GM12878 (cell line): ENCODE measurements at regions not wholly inside any gene's neighbourhood (a gene's known extent, or its start where the extent isn't known, plus 50 kb on each side); places are given as distances from the start of the nearest gene placed in this dataset.

ENCODE experiments used
- ATAC-seq: fragments of 200-7000 bp; cut with Tn5 transposase; 3 replicates; pipeline ENCODE4 v1.9.1; 2020; ENCODE audit warnings: mild to moderate bottlenecking, moderate library complexity
- BruUV-seq: library from RNA; stranded (reverse); fragments of 400-500 nt; replicated peaks from 2 replicates; lab custom pipeline; 2021; lab: Mats Ljungman, UMichigan
- CTCF ChIA-PET: fragments of 300-600 bp; sonication (Branson Sonifier 250); formaldehyde crosslinking; extraction: SDS; loops from one replicate; lab custom pipeline; 2021; ENCODE audit warnings: inconsistent platforms; lab: Yijun Ruan, JAX
- POLR2A ChIA-PET: fragments of 350-600 bp; formaldehyde crosslinking; extraction: SDS; loops from one replicate; lab custom pipeline; 2021; ENCODE audit warnings: inconsistent platforms; lab: Charles Lee
- RAD21 ChIA-PET: fragments of 300-600 bp; sonication (Branson Sonifier 250); formaldehyde crosslinking; loops from one replicate; lab custom pipeline; 2023; ENCODE audit warnings: antibody characterized with exemption; ENCODE audit not compliant: unreplicated experiment; lab: Charles Lee
- SMC1A ChIA-PET: fragments of 300-600 bp; sonication (Branson Sonifier 250); formaldehyde crosslinking; loops from one replicate; lab custom pipeline; 2023; ENCODE audit not compliant: unreplicated experiment, uncharacterized antibody; lab: Charles Lee
- DNase-seq: peaks from one replicate; pipeline ENCODE4 v3.0.0-alpha.2; 2011; ENCODE audit warnings: low read depth, low spot score
- FAIRE-seq: peaks from 3 replicates; lab custom pipeline; 2011; peaks lifted over from hg19 to GRCh38; lab: Jason Lieb, UNC
- H2AFZ ChIP-seq: 2 replicates; pipeline ENCODE4 v1.6.0; 2011; ENCODE audit warnings: low read depth, low read length, control low read depth; ENCODE audit not compliant: control insufficient read depth
- H3K27ac ChIP-seq: 2 replicates; pipeline ENCODE4 v1.5.1; 2011; ENCODE audit warnings: control low read depth; ENCODE audit not compliant: control insufficient read depth, insufficient read depth
- H3K27me3 ChIP-seq, 2 experiments: replicated peaks in 1 of 2; 2 replicates each; pipeline versions ENCODE4 v1.6.0 to v1.6.1; 2011; ENCODE audit warnings: low read length in 1 of 2; ENCODE audit not compliant: control insufficient read depth in 2 of 2, insufficient read depth in 2 of 2
- H3K36me3 ChIP-seq, 2 experiments: 2 replicates each; pipeline ENCODE4 v1.5.1; 2011; ENCODE audit warnings: low read length in 1 of 2; ENCODE audit not compliant: control insufficient read depth in 2 of 2, insufficient read depth in 2 of 2
- H3K4me1 ChIP-seq: 2 replicates; pipeline ENCODE4 v1.6.1; 2011; ENCODE audit warnings: mild to moderate bottlenecking, low read length, moderate library complexity, mixed read lengths; ENCODE audit not compliant: control insufficient read depth, insufficient read depth
- H3K4me2 ChIP-seq: 2 replicates; pipeline ENCODE4 v1.6.0; 2011; ENCODE audit warnings: control low read depth; ENCODE audit not compliant: control insufficient read depth, insufficient read depth
- H3K4me3 ChIP-seq: fragments of 200-600 bp; sonication (generic); 2 replicates; pipeline ENCODE4 v1.5.1; 2016
- H3K79me2 ChIP-seq: 2 replicates; pipeline ENCODE4 v1.6.0; 2011; ENCODE audit warnings: low read length; ENCODE audit not compliant: control insufficient read depth, insufficient read depth
- H3K9ac ChIP-seq: 2 replicates; pipeline ENCODE4 v1.8.0; 2011; ENCODE audit warnings: low read length, control low read depth, mixed read lengths; ENCODE audit not compliant: control insufficient read depth, insufficient read depth
- H3K9me3 ChIP-seq: replicated peaks from 3 replicates; pipeline ENCODE4 v1.5.1; 2011; ENCODE audit warnings: mild to moderate bottlenecking, low read length; ENCODE audit not compliant: control insufficient read depth, insufficient read depth
- H4K20me1 ChIP-seq: 2 replicates; pipeline ENCODE4 v1.6.0; 2011; ENCODE audit not compliant: control insufficient read depth, insufficient read depth
- BMI1 ChIP-seq: fragments of 450-650 bp; IDR thresholded peaks from 2 replicates; pipeline ENCODE4 v1.6.1; 2016; ENCODE audit warnings: mild to moderate bottlenecking, moderate library complexity, borderline replicate concordance
- CHD1 ChIP-seq: IDR thresholded peaks from 2 replicates; pipeline ENCODE4 v1.6.1; 2012; ENCODE audit warnings: low read depth, low read length, improper control_type of control experiment
- CHD2 ChIP-seq: IDR thresholded peaks from 2 replicates; pipeline ENCODE4 v1.6.1; 2011; ENCODE audit warnings: low read depth, low read length, improper control_type of control experiment, borderline replicate concordance
- EP300 ChIP-seq, 2 experiments: fragments of 150-350 bp in 1 of 2; IDR thresholded peaks; 2 replicates each; pipeline ENCODE4 v1.6.1; 2011 to 2012; ENCODE audit warnings: low read depth in 2 of 2, low read length in 2 of 2, borderline replicate concordance in 1 of 2, improper control_type of control experiment in 1 of 2, inconsistent platforms in 1 of 2; ENCODE audit not compliant: control insufficient read depth in 1 of 2
- HDAC6 ChIP-seq: fragments of 200-600 bp; sonication (generic); IDR thresholded peaks from one replicate; pipeline ENCODE4 v1.8.0; 2017; ENCODE audit warnings: antibody characterized with exemption; ENCODE audit not compliant: unreplicated experiment
- KLF5 ChIP-seq: fragments of 450-650 bp; IDR thresholded peaks from 2 replicates; pipeline ENCODE4 v1.6.1; 2014; ENCODE audit warnings: mild to moderate bottlenecking; ENCODE audit not compliant: partially characterized antibody
- MLLT1 ChIP-seq: fragments of 450-650 bp; IDR thresholded peaks from 2 replicates; pipeline ENCODE4 v1.6.1; 2016; ENCODE audit warnings: mild to moderate bottlenecking
- POLR2AphosphoS2 ChIP-seq: IDR thresholded peaks from 2 replicates; pipeline ENCODE4 v1.6.1; 2011; ENCODE audit warnings: low read depth, mild to moderate bottlenecking, low read length, improper control_type of control experiment, moderate library complexity
- SIN3A ChIP-seq: IDR thresholded peaks from 2 replicates; pipeline ENCODE4 v1.6.1; 2012; ENCODE audit warnings: low read depth, low read length, improper control_type of control experiment
- SMAD1 ChIP-seq: fragments of 450-650 bp; IDR thresholded peaks from 2 replicates; pipeline ENCODE4 v1.6.1; 2018; ENCODE audit warnings: mild to moderate bottlenecking, low read depth; ENCODE audit not compliant: partially characterized antibody
- SUPT20H ChIP-seq: IDR thresholded peaks from 2 replicates; pipeline ENCODE4 v1.6.1; 2011; ENCODE audit warnings: low read depth, mild to moderate bottlenecking, low read length, moderate library complexity, borderline replicate concordance; ENCODE audit not compliant: control insufficient read depth
- TBL1XR1 ChIP-seq: IDR thresholded peaks from 2 replicates; pipeline ENCODE4 v1.6.1; 2012; ENCODE audit warnings: low read depth, low read length, improper control_type of control experiment
- WGBS: methylation state at CpG from one replicate; pipeline ENCODE4 v1.1.6; 2016; ENCODE audit warnings: low lambda C conversion rate; ENCODE audit not compliant: insufficient replicate concordance, insufficient coverage; ENCODE audit errors: missing lambda C conversion rate; 5-methylcytosine and 5-hydroxymethylcytosine counted together
- in situ Hi-C: fragments of 300-500 bp; cut with MboI; formaldehyde crosslinking; loops from 9 replicates; pipeline ENCODE4 v1.14.3; 2018; ENCODE audit warnings: mixed read lengths
- intact Hi-C: fragments of 100-400 bp; cut with micrococcal nuclease; formaldehyde crosslinking; loops from one replicate; pipeline ENCODE4 v1.14.2; 2022; ENCODE audit not compliant: unreplicated experiment
- TF ChIP-seq, protein P1 (sequence below): IDR thresholded peaks from 2 replicates; pipeline ENCODE4 v1.6.1; 2012; ENCODE audit warnings: low read length, inconsistent platforms
- TF ChIP-seq, protein P2 (sequence below): IDR thresholded peaks from 2 replicates; pipeline ENCODE4 v1.6.1; 2012; ENCODE audit warnings: improper control_type of control experiment, low read depth, low read length; ENCODE audit not compliant: insufficient replicate concordance

DNA sequence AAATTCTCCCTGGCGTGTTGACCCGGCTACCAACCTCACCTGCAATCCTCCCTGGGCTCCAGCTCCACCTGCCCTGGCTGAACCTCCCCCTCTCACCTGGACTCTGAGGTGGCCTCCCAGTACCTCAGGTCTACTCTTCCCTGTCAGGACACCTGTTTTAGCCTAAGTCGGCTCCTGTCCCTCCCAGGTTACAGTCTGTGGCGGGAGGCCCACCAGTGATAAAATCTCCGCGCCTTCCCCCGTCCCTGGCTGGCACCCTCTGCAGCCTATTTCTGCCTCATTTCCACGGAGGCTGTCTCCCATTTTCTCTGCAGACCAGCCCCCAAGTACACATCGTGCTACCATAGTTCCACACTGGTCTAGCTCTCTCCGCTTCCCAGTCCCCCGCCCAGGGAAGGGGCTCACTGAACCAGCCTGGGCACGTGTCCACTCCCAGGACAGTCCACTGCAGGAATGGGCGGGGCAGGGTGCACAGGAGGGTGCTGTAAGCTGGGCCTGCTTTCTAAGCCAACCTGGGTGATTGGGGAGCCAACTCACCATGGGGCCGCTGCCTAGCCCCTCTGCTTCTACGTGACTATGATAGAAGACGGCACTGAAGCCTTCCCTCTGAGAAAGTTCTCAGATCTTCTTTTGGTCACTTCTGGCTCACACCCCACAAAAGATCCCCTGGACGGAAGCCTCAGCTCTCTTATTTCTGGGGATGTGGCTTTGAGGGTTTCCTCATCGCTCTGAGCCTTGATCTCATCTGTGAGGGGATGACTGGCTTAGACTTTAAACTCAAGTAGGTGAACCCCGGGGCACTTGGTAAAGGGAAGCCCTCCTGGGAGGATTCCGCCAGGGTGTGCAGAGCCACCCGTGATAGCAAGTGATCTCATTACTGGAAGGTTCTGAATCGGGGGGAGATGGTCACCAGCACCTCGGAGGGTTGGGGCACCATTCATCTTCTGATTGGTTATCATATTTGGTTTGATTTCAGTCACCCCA is 96.6 kb downstream of the NSMCE3 start (continued):
- TF ChIP-seq HDAC6 (no peak), TBL1XR1 (no peak), SIN3A (no peak), KLF5 (no peak), EP300 (IDR thresholded peaks at IDR 0.05; ENCODE audit: borderline replicate concordance in 1 of 2, control insufficient read depth in 1 of 2, low read depth in 2 of 2, low read length in 2 of 2) (no peak), MLLT1 (no peak), CHD1 (no peak), SUPT20H (no peak)

- no TSS peak for BruUV-seq
- H3K27ac ChIP-seq, result no peak overlapping the region
- ChIA-PET SMC1A (no interaction called here), RAD21 (no interaction called here), POLR2A (no interaction called here), CTCF (no interaction called here)
- no peak overlapping the region for H3K4me3 ChIP-seq
- FAIRE-seq (no peak), DNase-seq (no peak), ATAC-seq (no peak)
- no peak overlapping the region for H3K9ac ChIP-seq
- H3K4me2 ChIP-seq, result no peak overlapping the region
- TF ChIP-seq BMI1 (no peak), POLR2AphosphoS2 (no peak), CHD2 (no peak), SMAD1 (no peak)
- TF ChIP-seq, protein P1, sequence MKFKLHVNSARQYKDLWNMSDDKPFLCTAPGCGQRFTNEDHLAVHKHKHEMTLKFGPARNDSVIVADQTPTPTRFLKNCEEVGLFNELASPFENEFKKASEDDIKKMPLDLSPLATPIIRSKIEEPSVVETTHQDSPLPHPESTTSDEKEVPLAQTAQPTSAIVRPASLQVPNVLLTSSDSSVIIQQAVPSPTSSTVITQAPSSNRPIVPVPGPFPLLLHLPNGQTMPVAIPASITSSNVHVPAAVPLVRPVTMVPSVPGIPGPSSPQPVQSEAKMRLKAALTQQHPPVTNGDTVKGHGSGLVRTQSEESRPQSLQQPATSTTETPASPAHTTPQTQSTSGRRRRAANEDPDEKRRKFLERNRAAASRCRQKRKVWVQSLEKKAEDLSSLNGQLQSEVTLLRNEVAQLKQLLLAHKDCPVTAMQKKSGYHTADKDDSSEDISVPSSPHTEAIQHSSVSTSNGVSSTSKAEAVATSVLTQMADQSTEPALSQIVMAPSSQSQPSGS, result no peak
- TF ChIP-seq, protein P2, sequence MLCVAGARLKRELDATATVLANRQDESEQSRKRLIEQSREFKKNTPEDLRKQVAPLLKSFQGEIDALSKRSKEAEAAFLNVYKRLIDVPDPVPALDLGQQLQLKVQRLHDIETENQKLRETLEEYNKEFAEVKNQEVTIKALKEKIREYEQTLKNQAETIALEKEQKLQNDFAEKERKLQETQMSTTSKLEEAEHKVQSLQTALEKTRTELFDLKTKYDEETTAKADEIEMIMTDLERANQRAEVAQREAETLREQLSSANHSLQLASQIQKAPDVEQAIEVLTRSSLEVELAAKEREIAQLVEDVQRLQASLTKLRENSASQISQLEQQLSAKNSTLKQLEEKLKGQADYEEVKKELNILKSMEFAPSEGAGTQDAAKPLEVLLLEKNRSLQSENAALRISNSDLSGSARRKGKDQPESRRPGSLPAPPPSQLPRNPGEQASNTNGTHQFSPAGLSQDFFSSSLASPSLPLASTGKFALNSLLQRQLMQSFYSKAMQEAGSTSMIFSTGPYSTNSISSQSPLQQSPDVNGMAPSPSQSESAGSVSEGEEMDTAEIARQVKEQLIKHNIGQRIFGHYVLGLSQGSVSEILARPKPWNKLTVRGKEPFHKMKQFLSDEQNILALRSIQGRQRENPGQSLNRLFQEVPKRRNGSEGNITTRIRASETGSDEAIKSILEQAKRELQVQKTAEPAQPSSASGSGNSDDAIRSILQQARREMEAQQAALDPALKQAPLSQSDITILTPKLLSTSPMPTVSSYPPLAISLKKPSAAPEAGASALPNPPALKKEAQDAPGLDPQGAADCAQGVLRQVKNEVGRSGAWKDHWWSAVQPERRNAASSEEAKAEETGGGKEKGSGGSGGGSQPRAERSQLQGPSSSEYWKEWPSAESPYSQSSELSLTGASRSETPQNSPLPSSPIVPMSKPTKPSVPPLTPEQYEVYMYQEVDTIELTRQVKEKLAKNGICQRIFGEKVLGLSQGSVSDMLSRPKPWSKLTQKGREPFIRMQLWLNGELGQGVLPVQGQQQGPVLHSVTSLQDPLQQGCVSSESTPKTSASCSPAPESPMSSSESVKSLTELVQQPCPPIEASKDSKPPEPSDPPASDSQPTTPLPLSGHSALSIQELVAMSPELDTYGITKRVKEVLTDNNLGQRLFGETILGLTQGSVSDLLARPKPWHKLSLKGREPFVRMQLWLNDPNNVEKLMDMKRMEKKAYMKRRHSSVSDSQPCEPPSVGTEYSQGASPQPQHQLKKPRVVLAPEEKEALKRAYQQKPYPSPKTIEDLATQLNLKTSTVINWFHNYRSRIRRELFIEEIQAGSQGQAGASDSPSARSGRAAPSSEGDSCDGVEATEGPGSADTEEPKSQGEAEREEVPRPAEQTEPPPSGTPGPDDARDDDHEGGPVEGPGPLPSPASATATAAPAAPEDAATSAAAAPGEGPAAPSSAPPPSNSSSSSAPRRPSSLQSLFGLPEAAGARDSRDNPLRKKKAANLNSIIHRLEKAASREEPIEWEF, result no peak
- H3K27me3 ChIP-seq, result no peaks in the 10 kb centered on the region
- in situ Hi-C loops (no loop called here), intact Hi-C loops (no loop called here)
- H3K4me1 ChIP-seq, result no peaks in the 10 kb centered on the region
- no peaks in the 10 kb centered on the region for H4K20me1 ChIP-seq
- H3K36me3 ChIP-seq, result no peaks in the 10 kb centered on the region
- no peaks in the 10 kb centered on the region; the same call in 2 of the 3 replicates for H3K9me3 ChIP-seq
- no peak overlapping the region for H2AFZ ChIP-seq
- WGBS, result 7% methylated on average over 3 of the region's 3 CpGs
- H3K79me2 ChIP-seq, result no peaks in the 10 kb centered on the region
Observed at GRCh38 chr15:29170521-29170920, 99.1 kb downstream of the NSMCE3 start.
